ENCODE measurements at regions not wholly inside any gene's neighbourhood (a gene's known extent, or its start where the extent isn't known, plus 50 kb on each side); places are given as distances from the start of the nearest gene placed in this dataset.
"Not testable (repeated sequence)": the region's sequence is repeated elsewhere in the genome, so short reads cannot be mapped to it uniquely, and the experiment has no call there.

DNA sequence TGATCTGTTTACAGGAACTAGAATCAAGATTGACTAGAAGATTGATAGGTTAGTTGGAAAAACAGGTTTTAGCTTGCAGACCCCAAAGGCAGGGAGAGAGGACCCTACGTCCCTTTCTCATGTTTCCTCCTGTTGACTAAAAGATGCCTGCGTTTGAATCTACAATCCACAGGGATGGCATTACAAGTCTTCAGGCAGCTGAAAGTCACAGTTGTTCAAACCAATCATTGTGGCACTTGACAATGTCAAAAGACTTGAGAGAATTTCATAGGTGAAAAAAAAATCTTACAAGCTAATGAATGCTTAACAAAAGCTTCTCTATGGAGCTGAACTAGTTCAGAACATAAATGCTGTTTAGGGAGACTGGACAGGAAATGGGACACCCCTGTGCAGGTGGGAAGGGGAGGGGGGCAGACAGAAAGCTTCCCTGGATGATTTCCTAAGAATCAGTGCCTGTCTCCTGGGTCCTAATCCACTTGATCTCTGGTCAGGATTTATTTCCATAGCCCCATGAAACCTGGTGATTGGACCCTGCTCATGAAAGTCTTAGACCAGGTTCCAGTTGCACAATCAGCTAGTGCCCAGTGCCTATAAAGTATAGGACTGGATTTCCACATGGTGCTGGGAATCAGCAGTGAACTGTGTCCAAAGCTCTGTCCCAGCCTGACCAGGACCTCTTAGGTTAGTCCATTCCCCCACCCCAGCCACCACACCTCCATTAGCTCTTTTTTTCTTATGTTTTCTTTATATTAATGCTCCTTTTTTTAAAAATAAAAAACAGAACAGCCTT lies 91.6 kb upstream of the BCAR3 start:
- DNase-seq (ENCODE audit: low read depth in 2 of 2) = no peak

- no peak for DNase-seq (ENCODE audit: low read depth in 2 of 2)
Observed at GRCh38 chr1:93771843-93772242, 90.2 kb upstream of the BCAR3 start.

- DNase-seq (ENCODE audit: low read depth in 2 of 2) = no peak
Observed at GRCh38 chr1:93770640-93771039, 89.0 kb upstream of the BCAR3 start.

DNA sequence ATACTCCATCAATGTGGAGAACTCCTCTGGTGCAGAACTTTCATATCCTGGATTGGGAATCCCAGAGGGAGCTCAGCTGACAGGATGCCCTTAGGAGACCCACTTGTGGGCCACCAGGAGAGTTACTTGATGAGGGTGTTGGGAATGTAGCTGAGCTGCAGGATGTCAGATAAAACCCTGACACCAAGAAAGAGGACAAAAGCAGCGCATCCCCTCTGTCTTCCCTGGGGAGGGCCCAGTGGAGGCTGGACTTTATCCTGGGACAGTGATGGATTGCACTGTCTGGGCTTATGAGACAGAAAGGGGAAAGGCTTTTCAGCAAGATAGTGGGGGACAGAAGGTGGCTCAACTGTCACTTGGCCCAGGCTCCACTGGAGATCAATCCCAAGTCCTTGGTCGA lies 88.1 kb upstream of the BCAR3 start:
- no peak for DNase-seq (ENCODE audit: low read depth in 2 of 2)

DNA sequence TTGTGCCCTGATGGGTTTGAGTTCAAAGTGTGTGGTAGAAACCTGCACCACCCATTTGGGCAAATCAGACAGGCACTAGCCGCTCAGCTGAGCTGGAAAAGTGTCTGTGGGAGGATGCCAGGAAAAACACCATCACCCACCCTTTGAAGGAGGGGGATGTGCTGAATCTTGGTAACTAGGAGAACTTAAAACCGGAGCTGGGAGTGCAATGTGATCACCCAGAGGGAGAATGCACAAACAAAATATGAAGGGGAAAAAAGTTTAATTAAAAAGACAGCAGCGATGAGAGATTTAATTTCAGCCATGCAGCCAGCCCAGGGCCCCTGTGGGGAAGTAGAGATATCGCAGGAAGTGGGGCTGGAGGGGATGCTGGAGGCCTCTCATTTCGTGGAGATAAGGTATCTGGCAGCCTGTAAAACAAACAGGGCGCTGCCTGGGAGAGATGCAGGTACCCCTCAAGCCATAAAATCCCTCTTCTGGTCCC lies 86.8 kb upstream of the BCAR3 start:
- no peak for DNase-seq (ENCODE audit: low read depth in 2 of 2)

GRCh38 chr1:93766451-93766850 lies 84.8 kb upstream of the BCAR3 start:
- no peak for DNase-seq (ENCODE audit: low read depth in 2 of 2)

DNA sequence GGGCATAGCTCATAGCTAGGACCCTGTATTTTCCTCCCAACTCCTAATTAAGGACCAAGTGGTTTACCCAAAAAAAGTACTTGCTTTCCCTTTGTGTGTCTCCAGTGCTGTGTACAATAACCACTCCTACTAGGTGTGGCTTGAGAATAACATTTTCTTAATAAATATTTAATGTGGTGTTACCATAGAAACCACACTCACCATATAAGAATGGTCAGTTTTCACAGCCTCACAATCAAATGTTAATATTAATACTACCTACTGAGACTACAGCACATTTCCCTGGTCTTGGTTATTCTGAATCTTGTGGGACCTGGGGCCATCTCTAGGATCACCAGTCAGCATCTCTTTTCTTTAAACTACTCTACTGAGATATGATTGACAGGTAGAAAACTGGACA lies 83.5 kb upstream of the BCAR3 start:
- DNase-seq (ENCODE audit: low read depth in 2 of 2) = no peak

- no peak for DNase-seq (ENCODE audit: low read depth in 2 of 2)
Observed at GRCh38 chr1:93764366-93764750, 82.7 kb upstream of the BCAR3 start.

DNA sequence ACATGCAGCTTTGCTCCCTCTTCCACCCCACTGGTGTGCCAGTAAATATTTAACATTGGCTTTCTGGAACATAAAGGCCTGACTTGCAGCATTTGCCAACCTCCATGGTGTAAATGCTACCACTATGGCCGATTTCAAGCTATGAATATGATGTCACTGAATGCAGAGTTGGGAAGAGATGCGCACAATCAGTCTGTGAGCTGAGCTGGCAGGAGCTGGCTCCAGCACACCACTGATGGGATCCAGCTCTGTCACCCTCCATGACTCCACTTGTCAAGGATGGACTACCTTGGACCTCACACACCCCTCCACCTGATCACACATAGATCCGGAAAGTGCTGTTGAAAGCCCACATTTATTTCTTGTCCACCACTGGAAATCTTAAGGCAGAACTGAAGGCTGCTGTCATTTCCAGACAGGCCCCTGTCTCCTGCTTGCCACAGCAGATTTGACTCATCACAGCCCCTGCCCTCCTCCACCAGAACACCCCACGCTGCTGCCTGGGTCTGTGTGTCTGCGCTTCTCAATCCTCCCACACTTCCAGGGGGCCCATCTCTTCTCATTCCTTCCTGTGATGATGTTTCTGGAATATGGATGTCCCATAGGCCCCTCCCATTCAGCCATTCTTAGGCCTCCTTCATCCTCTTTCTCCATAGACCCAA lies 82.2 kb upstream of the BCAR3 start:
- DNase-seq (ENCODE audit: low read depth in 2 of 2) = no peak

DNA sequence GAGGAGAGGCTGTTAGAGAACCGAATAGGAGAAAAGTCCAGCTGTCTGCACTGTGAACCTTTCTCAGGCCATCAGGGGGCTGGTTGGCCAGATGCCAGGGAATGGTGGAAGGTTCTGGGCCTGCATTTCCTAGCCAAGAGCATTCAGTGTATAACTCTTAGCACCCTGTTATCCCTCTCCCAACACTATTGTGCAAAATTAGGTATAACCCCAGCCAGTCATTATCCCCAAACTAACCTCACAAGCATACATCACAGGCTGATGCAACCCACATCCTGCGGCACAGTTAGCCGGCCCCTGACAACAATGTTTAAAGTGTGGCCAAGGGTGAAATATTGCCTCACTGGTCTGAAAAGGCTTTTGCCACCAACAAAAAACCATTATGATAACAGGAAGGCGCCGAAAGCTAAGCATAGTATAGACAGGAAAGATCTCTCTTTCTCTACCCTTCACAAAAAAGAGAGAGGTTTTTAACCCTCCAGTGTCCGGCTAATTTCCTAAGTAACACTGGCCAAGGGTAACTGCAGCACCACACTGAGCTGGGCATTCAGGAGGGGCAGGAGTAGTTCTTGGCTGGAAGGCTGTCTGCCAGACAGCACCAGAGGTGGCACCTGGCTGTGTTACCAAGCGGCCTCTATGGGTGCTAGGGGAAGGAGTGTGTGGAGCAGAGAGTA lies 77.3 kb upstream of the BCAR3 start:
- peak; percentile 24 to 35 for DNase-seq (ENCODE audit: low read depth in 2 of 2)

GRCh38 chr1:93757256-93758036 lies 75.8 kb upstream of the BCAR3 start:
- no peak for DNase-seq (ENCODE audit: low read depth in 2 of 2)

DNA sequence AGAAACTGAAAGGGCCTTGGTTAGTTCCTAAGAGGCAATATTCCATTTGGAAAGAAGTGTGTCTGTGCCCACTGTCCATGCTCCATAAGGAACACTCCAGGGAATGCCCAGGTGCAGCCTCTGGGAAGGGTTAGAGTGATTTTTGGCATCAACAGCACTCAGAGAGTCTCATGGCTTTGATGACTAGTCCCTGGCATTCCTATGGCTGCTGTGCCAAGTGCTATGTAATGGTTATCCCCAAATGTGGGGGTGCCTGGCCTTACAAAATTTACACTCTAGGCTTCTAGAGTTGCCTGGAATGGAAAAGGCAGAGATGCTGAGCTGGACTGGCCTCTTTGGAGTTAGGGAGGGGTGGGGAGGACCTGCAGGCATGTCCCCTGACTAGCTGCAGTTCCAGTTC lies 75.0 kb upstream of the BCAR3 start:
- DNase-seq (ENCODE audit: low read depth in 2 of 2) = no peak

- DNase-seq (ENCODE audit: low read depth in 2 of 2) = not testable (repeated sequence)
Observed at GRCh38 chr1:93755251-93755715, 73.6 kb upstream of the BCAR3 start.

- peak; percentile 91 to 93 for DNase-seq (ENCODE audit: low read depth in 2 of 2)
Observed at GRCh38 chr1:93753791-93754763, 72.4 kb upstream of the BCAR3 start.

GRCh38 chr1:93751377-93752250 lies 70.0 kb upstream of the BCAR3 start:
- DNase-seq (ENCODE audit: low read depth in 2 of 2) = no peak

DNA sequence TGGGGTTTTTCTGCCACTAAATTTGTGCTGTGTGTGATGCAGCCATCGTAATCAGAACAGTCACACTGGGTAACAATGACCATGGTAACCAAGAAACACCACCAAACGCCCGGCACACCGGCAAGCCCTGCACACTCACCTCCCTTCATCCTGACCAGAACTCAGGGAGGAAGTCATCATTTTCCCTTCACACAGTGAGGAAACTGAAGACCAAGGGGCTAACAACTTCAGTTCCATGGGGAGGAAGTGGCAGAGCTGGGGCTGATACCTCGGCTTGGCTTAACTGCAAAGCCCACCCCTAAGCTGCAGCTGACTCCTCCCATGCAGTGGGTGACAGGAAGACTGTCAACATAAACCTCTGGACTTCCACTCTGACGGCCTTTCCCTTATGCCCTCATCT lies 69.3 kb upstream of the BCAR3 start:
- DNase-seq (ENCODE audit: low read depth in 2 of 2) = no peak

DNA sequence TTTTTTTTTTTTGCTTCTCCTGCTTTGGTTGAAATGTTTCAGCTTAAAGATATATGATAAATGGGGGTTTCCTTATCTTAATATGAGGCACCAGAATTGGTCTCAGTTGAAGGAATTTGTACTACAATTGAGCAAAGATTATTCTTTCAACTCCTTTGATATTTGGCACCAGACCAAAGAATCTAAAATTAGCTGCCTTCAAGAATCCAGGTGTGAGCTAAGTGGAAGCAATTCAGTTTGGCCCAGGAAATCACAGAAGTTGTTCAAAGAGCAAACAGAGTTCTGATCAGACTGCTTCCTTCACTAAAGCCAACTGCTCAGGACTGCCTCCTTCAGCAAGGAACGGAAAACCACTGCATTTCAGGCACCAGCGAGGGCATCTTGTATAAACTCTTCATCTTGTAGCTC lies 68.3 kb upstream of the BCAR3 start:
- no peak for DNase-seq (ENCODE audit: low read depth in 2 of 2)

GRCh38 chr1:93749487-93749886 lies 67.8 kb upstream of the BCAR3 start:
- no peak for DNase-seq (ENCODE audit: low read depth in 2 of 2)

- DNase-seq (ENCODE audit: low read depth in 2 of 2) = no peak
Observed at GRCh38 chr1:93746021-93746812, 64.6 kb upstream of the BCAR3 start.

All from fibroblast of skin of left biceps (primary cell).